K562 (cell line): ENCODE measurements at regions not wholly inside any gene's neighbourhood (a gene's known extent, or its start where the extent isn't known, plus 50 kb on each side); places are given as distances from the start of the nearest gene placed in this dataset.

Source experiments
- ATF7 ChIP-seq: fragments of 450-650 bp; IDR thresholded peaks from 2 replicates; pipeline ENCODE4 v1.7.1; 2014; ENCODE audit warnings: mild to moderate bottlenecking, moderate library complexity
- SMAD2 ChIP-seq: fragments of 150-350 bp; IDR thresholded peaks from 2 replicates; pipeline ENCODE4 v1.6.1; 2014; ENCODE audit warnings: low read depth, mild to moderate bottlenecking, low read length
- ZNF274 ChIP-seq: IDR thresholded peaks from 2 replicates; pipeline ENCODE4 v1.6.1; 2011; ENCODE audit warnings: low read depth, mild to moderate bottlenecking, low read length, moderate library complexity, borderline replicate concordance
- TF ChIP-seq, protein P1 (sequence below), 3 experiments: fragments of 200-800 bp in 1 of 3; fragments of 250-450 bp in 1 of 3; fragments of 450-650 bp in 1 of 3; sonication (Bioruptor Pico) in 1 of 3; sonication (Bioruptor generic) in 1 of 3; formaldehyde crosslinking in 1 of 3; IDR thresholded peaks; 2 replicates each; pipeline versions ENCODE4 v1.6.1 to v1.8.0; 2016 to 2022; ENCODE audit warnings: mild to moderate bottlenecking in 2 of 3, missing genetic modification characterization in 2 of 3, missing compliant biosample characterization in 1 of 3, moderate library complexity in 1 of 3
- TF ChIP-seq, protein P2 (sequence below): sonication (generic); formaldehyde crosslinking; IDR thresholded peaks from 2 replicates; pipeline ENCODE4 v1.8.0; 2022; ENCODE audit warnings: missing genetic modification reagents, mild to moderate bottlenecking, borderline replicate concordance

DNA sequence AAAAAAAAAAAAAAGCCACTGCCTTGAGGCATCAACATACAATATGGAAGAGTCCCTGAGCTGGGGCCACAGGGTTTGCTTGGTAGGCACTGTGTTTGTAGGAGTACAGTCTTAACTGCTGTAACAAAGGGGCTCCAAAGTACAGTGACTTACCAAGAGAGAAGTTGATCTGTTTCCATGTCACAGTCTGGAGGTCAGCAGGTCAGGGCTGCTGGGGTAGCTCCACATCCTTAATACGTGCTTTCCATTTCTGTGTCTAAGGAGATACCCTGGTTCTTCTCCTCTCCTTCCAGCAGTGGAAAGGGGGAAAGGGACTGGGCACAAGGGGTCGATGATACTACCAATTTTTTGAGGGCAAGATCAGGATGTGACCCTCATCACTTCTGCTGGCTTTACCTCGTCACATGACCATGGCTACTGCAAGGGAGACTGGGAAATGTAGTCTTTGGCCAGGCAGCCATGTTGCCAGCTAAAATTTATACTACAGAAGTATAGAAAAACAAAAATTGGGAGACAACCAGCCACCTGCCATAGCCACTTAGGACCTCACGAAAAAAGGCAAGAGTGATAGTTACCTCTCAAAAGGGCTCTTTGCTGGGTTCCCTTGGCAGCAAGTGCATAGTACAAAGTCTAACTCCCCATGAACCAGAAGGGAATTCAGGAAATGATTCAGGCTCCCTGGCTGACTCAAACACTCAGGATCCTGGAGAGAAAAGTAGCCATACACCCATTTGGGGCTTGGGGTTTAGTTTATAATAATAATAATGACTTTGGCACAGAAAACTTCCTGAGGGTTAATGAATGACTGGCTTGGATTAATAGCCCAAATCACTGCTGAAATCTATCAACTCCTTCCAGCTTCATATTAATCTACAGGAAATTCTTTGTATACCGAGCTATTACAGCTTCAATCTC lies 52.7 kb upstream of the ATP5PO start (continued):
- TF ChIP-seq, protein P1, sequence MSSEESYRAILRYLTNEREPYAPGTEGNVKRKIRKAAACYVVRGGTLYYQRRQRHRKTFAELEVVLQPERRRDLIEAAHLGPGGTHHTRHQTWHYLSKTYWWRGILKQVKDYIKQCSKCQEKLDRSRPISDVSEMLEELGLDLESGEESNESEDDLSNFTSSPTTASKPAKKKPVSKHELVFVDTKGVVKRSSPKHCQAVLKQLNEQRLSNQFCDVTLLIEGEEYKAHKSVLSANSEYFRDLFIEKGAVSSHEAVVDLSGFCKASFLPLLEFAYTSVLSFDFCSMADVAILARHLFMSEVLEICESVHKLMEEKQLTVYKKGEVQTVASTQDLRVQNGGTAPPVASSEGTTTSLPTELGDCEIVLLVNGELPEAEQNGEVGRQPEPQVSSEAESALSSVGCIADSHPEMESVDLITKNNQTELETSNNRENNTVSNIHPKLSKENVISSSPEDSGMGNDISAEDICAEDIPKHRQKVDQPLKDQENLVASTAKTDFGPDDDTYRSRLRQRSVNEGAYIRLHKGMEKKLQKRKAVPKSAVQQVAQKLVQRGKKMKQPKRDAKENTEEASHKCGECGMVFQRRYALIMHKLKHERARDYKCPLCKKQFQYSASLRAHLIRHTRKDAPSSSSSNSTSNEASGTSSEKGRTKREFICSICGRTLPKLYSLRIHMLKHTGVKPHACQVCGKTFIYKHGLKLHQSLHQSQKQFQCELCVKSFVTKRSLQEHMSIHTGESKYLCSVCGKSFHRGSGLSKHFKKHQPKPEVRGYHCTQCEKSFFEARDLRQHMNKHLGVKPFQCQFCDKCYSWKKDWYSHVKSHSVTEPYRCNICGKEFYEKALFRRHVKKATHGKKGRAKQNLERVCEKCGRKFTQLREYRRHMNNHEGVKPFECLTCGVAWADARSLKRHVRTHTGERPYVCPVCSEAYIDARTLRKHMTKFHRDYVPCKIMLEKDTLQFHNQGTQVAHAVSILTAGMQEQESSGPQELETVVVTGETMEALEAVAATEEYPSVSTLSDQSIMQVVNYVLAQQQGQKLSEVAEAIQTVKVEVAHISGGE (CRISPR knock-in tag; IDR thresholded peaks at IDR 0.05): no peak
- TF ChIP-seq, protein P2, sequence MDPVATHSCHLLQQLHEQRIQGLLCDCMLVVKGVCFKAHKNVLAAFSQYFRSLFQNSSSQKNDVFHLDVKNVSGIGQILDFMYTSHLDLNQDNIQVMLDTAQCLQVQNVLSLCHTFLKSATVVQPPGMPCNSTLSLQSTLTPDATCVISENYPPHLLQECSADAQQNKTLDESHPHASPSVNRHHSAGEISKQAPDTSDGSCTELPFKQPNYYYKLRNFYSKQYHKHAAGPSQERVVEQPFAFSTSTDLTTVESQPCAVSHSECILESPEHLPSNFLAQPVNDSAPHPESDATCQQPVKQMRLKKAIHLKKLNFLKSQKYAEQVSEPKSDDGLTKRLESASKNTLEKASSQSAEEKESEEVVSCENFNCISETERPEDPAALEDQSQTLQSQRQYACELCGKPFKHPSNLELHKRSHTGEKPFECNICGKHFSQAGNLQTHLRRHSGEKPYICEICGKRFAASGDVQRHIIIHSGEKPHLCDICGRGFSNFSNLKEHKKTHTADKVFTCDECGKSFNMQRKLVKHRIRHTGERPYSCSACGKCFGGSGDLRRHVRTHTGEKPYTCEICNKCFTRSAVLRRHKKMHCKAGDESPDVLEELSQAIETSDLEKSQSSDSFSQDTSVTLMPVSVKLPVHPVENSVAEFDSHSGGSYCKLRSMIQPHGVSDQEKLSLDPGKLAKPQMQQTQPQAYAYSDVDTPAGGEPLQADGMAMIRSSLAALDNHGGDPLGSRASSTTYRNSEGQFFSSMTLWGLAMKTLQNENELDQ: no peak
- TF ChIP-seq SMAD2: no peak
- no peak for TF ChIP-seq ZNF274
- peak; percentile 15; the same call in 1 of the 2 replicates for TF ChIP-seq ATF7
- TF ChIP-seq, all 486 proteins: peak for 42
